ENCODE measurements at regions not wholly inside any gene's neighbourhood (a gene's known extent, or its start where the extent isn't known, plus 50 kb on each side); places are given as distances from the start of the nearest gene placed in this dataset.

DNA sequence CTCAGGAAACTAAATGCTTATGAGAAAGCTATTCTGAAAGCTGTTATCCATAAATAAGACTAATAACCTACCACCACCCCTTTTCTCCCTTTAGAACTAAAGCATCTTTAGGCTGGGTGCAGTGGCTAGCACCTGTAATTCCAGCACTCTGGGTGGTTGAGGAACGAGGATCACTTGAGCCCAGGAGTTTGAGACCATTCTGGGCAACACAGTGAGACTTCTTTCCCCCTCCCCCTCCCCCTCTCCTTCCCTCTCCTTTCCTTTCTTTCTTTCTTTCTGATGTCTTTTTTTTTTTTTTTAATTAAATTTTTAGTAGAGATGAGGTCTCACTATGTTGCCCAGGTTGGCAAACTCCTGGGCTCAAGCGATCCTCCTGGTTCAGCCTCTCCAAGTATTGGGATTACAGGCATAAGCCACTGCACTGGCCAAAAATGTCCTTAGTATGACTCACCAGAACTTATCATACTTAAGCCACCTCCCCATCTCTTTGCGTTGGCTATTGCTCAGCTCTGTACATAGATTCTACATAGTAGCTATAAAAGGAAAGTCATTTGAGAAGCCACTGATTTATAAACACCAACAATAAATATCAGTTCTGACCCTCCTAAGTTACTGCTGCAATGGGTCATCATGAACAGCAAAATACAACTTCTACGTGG is 54.8 kb upstream of the SPDEF start:
- H3K27ac ChIP-seq (ENCODE audit: insufficient read depth, low read length, poor library complexity, severe bottlenecking), result no peak overlapping the region
- H3K9me3 Mint-ChIP-seq, result no peaks in the 10 kb centered on the region
- no peak overlapping the region for H3K4me3 ChIP-seq (ENCODE audit: low read depth, low read length)
- H3K36me3 Mint-ChIP-seq, result peaks cover 4% of the 10 kb centered on the region
- no peaks in the 10 kb centered on the region for H3K4me1 ChIP-seq (ENCODE audit: control insufficient read depth, insufficient read depth, low read length, poor library complexity, severe bottlenecking)
- no peak overlapping the region for H3K4me3 Mint-ChIP-seq
- DNase-seq (no peak), ATAC-seq (ENCODE audit: low read depth in 2 of 2) (no peak)
- H3K27me3 ChIP-seq (ENCODE audit: control insufficient read depth, insufficient read depth, low read length), result no peaks in the 10 kb centered on the region
- H3K27ac Mint-ChIP-seq, result peak overlapping the region in 2 of 3 donors; percentile 13 to 60
- no peaks in the 10 kb centered on the region for H3K27me3 Mint-ChIP-seq
- H3K9me3 ChIP-seq (ENCODE audit: control insufficient read depth in 2 of 2, low read length in 2 of 2), result no peaks in the 10 kb centered on the region
- H3K4me1 Mint-ChIP-seq, result peaks cover 16 to 57% (median 25%) of the 10 kb centered on the region in 4 donors
- peaks cover 31% of the 10 kb centered on the region for H3K36me3 ChIP-seq (ENCODE audit: control insufficient read depth, insufficient read depth, low read length)

DNA sequence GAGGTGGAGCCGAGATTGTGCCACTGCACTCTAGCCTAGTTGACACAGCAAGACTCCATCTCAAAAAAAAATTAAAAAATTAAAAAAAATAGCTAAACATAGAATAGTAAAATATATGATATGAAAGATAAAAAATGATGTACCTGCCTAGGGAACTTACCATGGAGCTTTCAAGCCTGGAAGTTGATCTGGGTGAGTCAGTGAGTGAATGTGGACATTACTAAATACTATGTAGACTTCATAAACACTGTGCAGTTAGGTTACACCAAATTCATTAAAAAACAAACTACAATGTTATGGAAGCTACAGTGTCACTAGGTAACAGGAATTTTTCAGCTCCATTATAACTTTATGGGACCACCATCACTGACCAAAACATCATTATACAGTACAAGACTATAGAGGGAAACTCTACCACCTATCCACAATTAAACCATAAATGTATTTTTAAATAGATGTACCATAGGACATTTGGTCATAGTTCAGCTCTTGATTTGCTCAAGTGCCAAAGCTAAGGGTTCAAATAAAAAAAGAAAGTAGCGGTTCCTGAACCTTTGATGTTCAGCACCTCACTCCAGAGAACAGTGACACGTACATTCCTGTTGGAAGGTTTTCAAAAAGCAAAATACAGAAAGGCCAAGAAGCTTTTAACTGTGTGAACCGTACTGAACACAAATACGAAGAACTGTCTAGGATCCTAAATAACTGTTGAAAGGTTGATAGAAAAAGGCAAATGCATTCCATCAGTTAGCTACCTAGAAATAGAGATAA is 52.4 kb upstream of the SPDEF start:
- DNase-seq (no peak), ATAC-seq (ENCODE audit: low read depth in 2 of 2) (no peak)
- H3K36me3 Mint-ChIP-seq, result peaks cover 14% of the 10 kb centered on the region
- no peaks in the 10 kb centered on the region for H3K9me3 Mint-ChIP-seq
- Histone ChIP-seq H3K27ac (ENCODE audit: insufficient read depth, low read length, poor library complexity, severe bottlenecking) (no peak overlapping the region), H3K4me1 (ENCODE audit: control insufficient read depth, insufficient read depth, low read length, poor library complexity, severe bottlenecking) (no peaks in the 10 kb centered on the region), H3K27me3 (ENCODE audit: control insufficient read depth, insufficient read depth, low read length) (no peaks in the 10 kb centered on the region), H3K4me3 (ENCODE audit: low read depth, low read length) (no peak overlapping the region), H3K36me3 (ENCODE audit: control insufficient read depth, insufficient read depth, low read length) (peaks cover 33% of the 10 kb centered on the region), H3K9me3 (ENCODE audit: control insufficient read depth in 2 of 2, low read length in 2 of 2) (no peaks in the 10 kb centered on the region)
- H3K4me1 Mint-ChIP-seq, result peaks cover 13 to 54% (median 27%) of the 10 kb centered on the region in 4 donors
- no peak overlapping the region for H3K4me3 Mint-ChIP-seq
- no peaks in the 10 kb centered on the region for H3K27me3 Mint-ChIP-seq
- H3K27ac Mint-ChIP-seq, result peak overlapping the region in 1 of 3 donors; percentile 67

GRCh38 chr6:34606477-34607265 is 50.5 kb upstream of the SPDEF start:
- Mint-ChIP-seq H3K4me1 (peaks cover 16 to 54% (median 32%) of the 10 kb centered on the region in 4 donors), H3K27me3 (no peaks in the 10 kb centered on the region), H3K27ac (no peak overlapping the region), H3K36me3 (peaks cover 14% of the 10 kb centered on the region), H3K4me3 (no peak overlapping the region), H3K9me3 (no peaks in the 10 kb centered on the region)
- Histone ChIP-seq H3K27ac (ENCODE audit: insufficient read depth, low read length, poor library complexity, severe bottlenecking) (no peak overlapping the region), H3K27me3 (ENCODE audit: control insufficient read depth, insufficient read depth, low read length) (no peaks in the 10 kb centered on the region), H3K36me3 (ENCODE audit: control insufficient read depth, insufficient read depth, low read length) (peaks cover 27% of the 10 kb centered on the region), H3K9me3 (ENCODE audit: control insufficient read depth in 2 of 2, low read length in 2 of 2) (no peaks in the 10 kb centered on the region), H3K4me1 (ENCODE audit: control insufficient read depth, insufficient read depth, low read length, poor library complexity, severe bottlenecking) (no peaks in the 10 kb centered on the region), H3K4me3 (ENCODE audit: low read depth, low read length) (no peak overlapping the region)
- DNase-seq (no peak), ATAC-seq (ENCODE audit: low read depth in 2 of 2) (no peak)

Measured in CD4-positive, CD25-positive, alpha-beta regulatory T cell (primary cell).